Activated T-cell treated with anti-CD3 and anti-CD28 coated beads, Interleukin-2, amount 50 U/mL, for 4 hours (primary cell): ENCODE measurements at regions not wholly inside any gene's neighbourhood (a gene's known extent, or its start where the extent isn't known, plus 50 kb on each side); places are given as distances from the start of the nearest gene placed in this dataset.
A peak's percentile ranks its signal among the peaks of the same experiment; 100 is the strongest.
"Not testable (repeated sequence)": the region's sequence is repeated elsewhere in the genome, so short reads cannot be mapped to it uniquely, and the experiment has no call there.

Experiments
- ATAC-seq, 2 donors: fragments of 200-7000 bp; cut with Tn5 transposase; one replicate each; pipeline ENCODE4 v1.10.0; 2021
- DNase-seq: peaks from one replicate; pipeline ENCODE4 v3.0.0-alpha.2; 2020
- H3K27me3 Mint-ChIP-seq: one replicate; pipeline ENCODE4 v1.8.0; 2021; ENCODE audit warnings: low read depth, mixed read lengths
- H3K36me3 Mint-ChIP-seq: one replicate; pipeline ENCODE4 v1.8.0; 2022; ENCODE audit warnings: mixed read lengths; ENCODE audit not compliant: insufficient read depth
- H3K4me1 Mint-ChIP-seq: one replicate; pipeline ENCODE4 v1.8.0; 2021; ENCODE audit warnings: low read depth, mixed read lengths
- H3K4me3 Mint-ChIP-seq: one replicate; pipeline ENCODE4 v1.8.0; 2021; ENCODE audit warnings: mild to moderate bottlenecking, moderate library complexity, mixed read lengths
- H3K9me3 Mint-ChIP-seq: one replicate; pipeline ENCODE4 v1.8.0; 2021; ENCODE audit warnings: mixed read lengths

DNA sequence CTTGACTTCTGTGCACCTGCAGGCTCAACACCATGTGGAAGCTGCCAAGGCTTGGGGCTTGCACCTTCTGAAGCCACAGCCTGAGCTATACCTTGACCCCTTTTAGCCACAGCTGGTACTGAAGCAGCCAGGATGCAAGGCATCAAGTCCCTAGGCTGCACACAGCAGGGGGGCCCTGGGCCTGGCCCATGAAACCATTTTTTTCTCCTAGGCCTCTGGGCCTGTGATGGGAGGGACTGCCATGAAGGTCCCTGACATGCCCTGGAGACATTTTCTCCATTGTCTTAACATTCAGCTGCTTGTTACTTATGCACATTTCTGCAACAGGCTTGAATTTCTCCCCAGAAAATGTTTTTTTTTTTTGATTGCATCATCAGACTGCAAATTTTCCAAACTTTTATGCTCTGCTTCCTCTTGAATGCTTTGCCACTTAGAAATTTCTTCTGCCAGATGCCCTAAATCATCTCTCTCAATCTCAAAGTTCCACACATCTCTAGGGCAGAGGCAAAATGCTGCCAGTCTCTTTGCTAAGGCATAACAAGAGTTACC is 260.2 kb downstream of the SPRY1 start:
- not testable (repeated sequence) for H3K4me1 Mint-ChIP-seq, ATAC-seq, H3K4me3 Mint-ChIP-seq, DNase-seq, H3K36me3 Mint-ChIP-seq, H3K9me3 Mint-ChIP-seq, H3K27me3 Mint-ChIP-seq

DNA sequence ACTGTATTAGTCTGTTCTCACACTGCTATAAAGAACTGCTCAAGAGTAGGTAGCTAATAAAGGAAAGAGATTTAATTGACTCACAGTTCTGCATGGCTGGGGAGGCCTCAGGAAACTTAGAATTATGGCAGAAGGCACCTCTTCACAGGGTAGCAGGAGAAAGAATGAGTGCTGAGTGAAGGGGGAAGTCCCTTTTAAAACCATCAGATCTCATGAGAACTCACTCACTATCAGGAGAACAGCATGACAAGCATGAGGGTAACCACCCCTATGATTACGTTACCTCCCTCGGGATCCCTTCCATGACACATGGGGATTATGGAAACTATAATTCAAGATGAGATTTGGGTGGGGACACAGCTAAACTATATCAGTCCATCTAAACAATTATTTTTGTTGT is 261.0 kb downstream of the SPRY1 start:
- DNase-seq, H3K36me3 Mint-ChIP-seq, H3K4me1 Mint-ChIP-seq, H3K4me3 Mint-ChIP-seq, H3K27me3 Mint-ChIP-seq, H3K9me3 Mint-ChIP-seq: not testable (repeated sequence)
- peak; percentile 80 to 83 for ATAC-seq

DNA sequence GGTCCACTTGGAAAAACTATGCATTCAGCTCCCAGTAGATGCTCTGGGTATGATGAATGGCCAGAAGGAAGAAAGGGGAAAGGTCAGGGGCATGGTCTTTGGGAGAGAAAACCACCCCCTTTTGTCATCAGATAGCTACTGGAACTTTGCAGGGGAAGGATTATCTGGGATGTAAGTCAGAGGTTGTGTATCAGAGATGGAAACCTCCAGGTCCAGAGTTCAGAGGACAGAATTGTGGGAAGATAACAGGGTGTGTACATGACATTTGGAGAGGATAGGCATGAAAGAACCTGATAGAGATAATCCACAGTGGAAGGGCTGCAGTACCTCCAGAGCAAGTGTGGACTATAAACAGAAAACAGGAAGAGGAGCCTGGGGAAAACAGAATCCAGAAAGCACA is 262.7 kb downstream of the SPRY1 start:
- DNase-seq (no peak), ATAC-seq (no peak)
- Mint-ChIP-seq H3K27me3 (peaks cover 3% of the 10 kb centered on the region), H3K4me1 (peaks cover 4% of the 10 kb centered on the region), H3K36me3 (peaks cover 2% of the 10 kb centered on the region), H3K4me3 (no peak overlapping the region), H3K9me3 (peaks cover 6% of the 10 kb centered on the region)

DNA sequence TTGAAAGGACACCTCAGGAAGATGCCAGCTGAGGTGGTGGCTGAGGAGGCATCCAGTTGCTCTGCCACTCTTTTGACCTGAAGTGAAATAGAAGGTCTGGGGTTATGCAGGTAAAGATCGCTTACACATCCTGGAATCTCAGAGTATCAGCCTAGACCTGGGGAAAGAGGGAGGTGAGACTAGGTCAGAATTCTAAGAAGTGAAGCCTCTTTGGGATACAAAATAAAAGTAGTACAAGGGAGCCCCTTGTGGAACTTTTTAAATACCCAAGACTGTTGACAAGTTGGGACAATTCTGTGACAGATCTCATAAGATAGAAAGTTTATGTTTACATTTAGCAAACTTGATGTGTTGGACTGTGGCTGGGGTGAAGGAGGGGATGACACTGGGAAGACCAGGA is 263.1 kb downstream of the SPRY1 start:
- no peak for ATAC-seq
- H3K9me3 Mint-ChIP-seq, result peaks cover 6% of the 10 kb centered on the region
- no peak overlapping the region for H3K4me3 Mint-ChIP-seq
- no peak for DNase-seq
- H3K4me1 Mint-ChIP-seq, result peaks cover 4% of the 10 kb centered on the region
- H3K27me3 Mint-ChIP-seq, result peaks cover 3% of the 10 kb centered on the region
- H3K36me3 Mint-ChIP-seq, result peaks cover 2% of the 10 kb centered on the region

DNA sequence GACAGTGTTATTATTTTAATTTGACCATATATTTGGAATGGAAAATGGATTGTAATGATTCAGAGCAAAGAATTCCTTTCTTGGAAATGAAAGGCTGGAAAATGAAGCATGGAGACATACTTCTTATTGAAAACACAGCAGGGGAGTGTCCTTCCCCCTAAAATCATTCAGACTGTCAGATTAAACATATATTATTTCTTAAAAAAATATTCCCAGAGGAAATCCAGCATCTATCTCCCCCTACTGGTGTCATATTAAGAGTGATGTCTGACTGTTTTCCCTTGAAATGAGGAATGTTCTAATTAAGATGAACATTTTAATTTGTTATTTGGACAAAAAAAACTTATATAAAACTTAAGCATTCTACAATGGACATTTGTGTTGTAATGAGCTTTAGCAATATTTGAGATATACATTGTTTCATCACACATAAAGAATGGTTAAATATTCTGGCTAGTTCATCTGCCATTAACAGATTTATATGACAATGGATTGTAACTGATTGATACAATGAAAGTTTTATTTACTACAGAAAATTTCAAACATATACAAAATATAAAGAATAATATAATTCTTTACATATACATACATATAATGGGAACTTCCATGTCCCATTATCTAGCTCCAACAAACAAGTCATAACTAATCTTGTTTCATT is 264.6 kb downstream of the SPRY1 start:
- no peak for ATAC-seq
- H3K4me3 Mint-ChIP-seq, result no peak overlapping the region
- peaks cover 6% of the 10 kb centered on the region for H3K27me3 Mint-ChIP-seq
- no peak for DNase-seq
- peaks cover 2% of the 10 kb centered on the region for H3K36me3 Mint-ChIP-seq
- H3K9me3 Mint-ChIP-seq, result peaks cover 6% of the 10 kb centered on the region
- H3K4me1 Mint-ChIP-seq, result peaks cover 4% of the 10 kb centered on the region

DNA sequence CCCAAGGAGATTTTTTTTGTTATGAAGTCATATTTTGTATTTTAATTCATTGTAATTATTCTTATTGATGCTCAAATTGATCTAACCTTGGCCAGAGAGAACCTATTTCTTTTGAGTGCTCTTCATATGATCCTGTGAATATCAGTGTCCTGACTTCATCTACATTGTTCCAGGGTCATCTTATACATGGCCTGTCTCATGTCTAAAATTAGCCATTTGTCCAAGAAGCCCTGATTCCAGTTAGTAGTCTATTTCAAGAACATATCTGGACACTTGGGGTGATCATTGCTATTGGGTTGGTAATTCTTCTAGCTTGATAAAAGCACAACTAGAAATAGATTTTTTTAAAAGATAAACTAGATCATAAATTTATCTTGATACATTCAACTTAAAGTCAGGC is 266.2 kb downstream of the SPRY1 start:
- no peaks in the 10 kb centered on the region for H3K4me1 Mint-ChIP-seq
- peaks cover 11% of the 10 kb centered on the region for H3K27me3 Mint-ChIP-seq
- H3K4me3 Mint-ChIP-seq, result no peak overlapping the region
- H3K9me3 Mint-ChIP-seq, result no peaks in the 10 kb centered on the region
- H3K36me3 Mint-ChIP-seq, result no peaks in the 10 kb centered on the region
- ATAC-seq, result no peak
- no peak for DNase-seq

DNA sequence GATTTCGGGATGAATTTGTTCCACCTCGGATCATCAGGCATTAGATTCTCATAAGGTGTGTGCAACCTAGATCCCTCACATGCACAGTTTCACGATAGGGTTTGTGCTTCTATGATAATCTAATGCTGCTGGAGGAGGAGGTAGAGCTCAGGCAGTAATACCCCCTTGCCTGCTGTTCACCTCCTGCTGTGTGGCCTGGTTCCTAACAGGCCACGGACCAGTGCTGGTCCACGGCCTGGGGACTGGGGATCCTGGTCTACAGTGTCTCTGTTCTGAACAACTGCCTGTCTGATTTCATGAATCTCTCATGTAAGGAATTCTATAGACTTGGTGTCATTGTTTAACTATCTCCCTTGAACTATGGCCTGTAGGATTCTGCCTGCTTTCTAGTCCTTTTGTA is 269.9 kb downstream of the SPRY1 start:
- DNase-seq, result no peak
- ATAC-seq, result no peak
- Mint-ChIP-seq H3K4me3 (no peak overlapping the region), H3K9me3 (no peaks in the 10 kb centered on the region), H3K4me1 (peaks cover under 1% of the 10 kb centered on the region), H3K36me3 (no peaks in the 10 kb centered on the region), H3K27me3 (peaks cover 14% of the 10 kb centered on the region)

DNA sequence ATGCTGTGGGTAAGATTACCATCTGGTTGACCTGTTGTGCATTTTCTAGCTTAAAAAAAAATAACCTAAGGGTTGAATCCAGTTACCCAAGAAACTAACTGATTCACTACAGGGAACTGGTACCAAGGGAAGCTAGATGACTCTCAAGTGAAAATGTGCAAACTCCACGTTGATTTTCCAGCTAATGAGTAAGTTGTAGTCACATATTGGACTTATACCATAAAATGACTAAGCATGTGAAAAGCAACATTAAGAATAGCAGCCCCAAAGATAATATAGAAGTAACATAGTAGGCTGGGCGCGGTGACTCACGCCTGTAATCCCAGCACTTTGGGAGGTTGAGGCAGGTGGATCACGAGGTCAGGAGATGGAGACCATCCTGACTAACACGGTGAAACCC is 270.9 kb downstream of the SPRY1 start:
- DNase-seq, result no peak
- no peak for ATAC-seq
- Mint-ChIP-seq H3K4me3 (no peak overlapping the region), H3K27me3 (peaks cover 14% of the 10 kb centered on the region), H3K36me3 (no peaks in the 10 kb centered on the region), H3K4me1 (peaks cover 8% of the 10 kb centered on the region), H3K9me3 (no peaks in the 10 kb centered on the region)

DNA sequence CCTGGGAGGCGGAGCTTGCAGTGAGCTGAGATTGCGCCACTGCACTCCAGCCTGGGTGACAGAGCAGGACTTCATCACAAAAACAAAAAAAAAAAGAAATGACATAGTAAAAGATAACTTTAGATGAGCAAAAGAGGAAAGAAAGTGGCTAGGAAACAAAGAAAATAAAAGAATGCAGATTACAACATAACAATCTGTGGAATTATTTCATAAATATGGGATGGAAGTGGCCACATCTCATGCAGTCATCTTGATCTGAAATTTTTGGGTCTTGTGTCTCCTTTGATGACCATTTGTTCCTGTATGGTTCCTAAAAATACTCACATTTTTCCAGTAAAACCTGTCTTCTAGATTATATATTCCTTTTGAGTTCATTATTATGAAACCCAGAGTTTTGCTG is 271.4 kb downstream of the SPRY1 start:
- no peak for ATAC-seq
- no peaks in the 10 kb centered on the region for H3K36me3 Mint-ChIP-seq

DNA sequence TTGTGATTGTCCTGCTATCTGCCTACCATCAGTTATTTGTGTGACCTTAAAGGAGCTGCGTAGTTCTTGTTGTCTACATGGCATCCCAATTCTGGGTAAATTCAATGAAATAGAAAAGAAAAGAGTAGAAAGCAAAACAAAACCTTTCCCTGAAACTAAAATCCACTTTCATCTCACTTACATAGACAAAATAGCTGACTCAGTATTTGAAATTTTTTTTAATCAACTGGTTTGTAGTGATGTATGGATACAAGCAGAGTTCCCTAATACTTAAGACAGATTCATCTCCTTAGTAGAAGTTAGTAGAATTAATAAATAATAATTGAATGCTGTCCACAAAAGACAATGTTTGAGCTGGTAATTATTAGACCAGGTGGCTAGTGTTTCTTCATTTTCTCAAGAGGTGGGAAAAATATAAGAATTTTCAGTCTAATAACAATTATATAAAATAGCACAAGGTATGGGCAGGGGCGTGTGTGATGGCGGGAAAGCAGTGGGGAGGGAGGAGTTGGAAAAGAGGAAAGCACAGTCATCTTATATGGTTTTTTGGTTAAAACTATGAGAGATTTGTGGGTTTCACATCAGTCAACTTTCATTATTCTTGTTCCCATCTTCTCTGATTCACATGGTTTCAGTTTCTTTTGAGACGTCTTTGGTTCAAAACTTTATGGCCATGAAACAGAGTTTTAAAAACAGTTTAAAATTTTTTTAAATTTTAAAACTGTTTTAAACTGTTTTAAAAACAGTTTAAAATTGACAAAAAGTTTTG is 275.2 kb downstream of the SPRY1 start:
- Mint-ChIP-seq H3K27me3 (peaks cover 22% of the 10 kb centered on the region), H3K36me3 (no peaks in the 10 kb centered on the region), H3K9me3 (no peaks in the 10 kb centered on the region), H3K4me1 (peaks cover 14% of the 10 kb centered on the region), H3K4me3 (no peak overlapping the region)
- ATAC-seq (peak; percentile 83 to 84), DNase-seq (no peak)

More for the DNA sequence above, 271.4 kb downstream of the SPRY1 start:
- H3K4me1 Mint-ChIP-seq, result peaks cover 9% of the 10 kb centered on the region
- no peak for DNase-seq
- H3K9me3 Mint-ChIP-seq, result no peaks in the 10 kb centered on the region
- peaks cover 14% of the 10 kb centered on the region for H3K27me3 Mint-ChIP-seq
- H3K4me3 Mint-ChIP-seq, result no peak overlapping the region

DNA sequence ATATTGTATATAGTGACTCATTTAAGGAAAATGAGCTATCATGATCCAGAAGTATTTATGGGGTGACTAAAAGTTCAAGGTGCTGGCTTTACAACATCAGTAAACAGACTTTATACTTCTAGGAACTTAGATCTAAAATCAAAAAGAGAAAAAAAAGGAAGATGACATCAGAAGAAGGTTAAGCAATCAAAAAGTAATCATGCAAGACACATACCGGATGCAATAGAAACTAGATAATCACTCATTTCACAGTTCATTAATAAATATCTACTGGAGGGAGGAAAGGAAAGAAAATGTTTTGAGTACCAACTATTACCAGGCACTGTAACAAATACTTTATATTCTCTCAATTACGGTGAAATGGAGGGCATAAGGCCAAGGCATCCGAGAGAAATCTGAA is 276.4 kb downstream of the SPRY1 start:
- Mint-ChIP-seq H3K27me3 (peaks cover 20% of the 10 kb centered on the region), H3K9me3 (no peaks in the 10 kb centered on the region), H3K4me1 (peaks cover 14% of the 10 kb centered on the region), H3K36me3 (no peaks in the 10 kb centered on the region), H3K4me3 (no peak overlapping the region)
- no peak for DNase-seq
- ATAC-seq, result peak in 1 of 2 donors; percentile 41

DNA sequence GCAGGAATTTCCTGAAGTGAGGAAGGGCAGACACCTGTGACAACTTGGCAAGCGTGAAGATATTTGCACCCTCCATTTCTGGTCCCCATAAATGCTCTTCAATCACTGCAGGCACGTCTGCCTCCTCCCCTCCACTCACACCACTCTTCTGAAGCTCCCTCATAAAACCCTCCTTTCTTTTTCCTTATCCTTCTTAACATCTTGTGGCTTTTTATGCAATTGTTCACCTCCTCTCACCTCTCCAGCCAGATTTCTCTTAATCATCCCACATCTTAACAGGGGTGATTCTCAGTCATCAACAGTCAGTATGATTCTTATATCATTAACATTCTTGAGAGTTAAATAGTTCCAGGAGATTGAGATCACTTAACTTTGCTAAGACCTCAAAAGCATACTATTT is 277.4 kb downstream of the SPRY1 start:
- ATAC-seq, result no peak
- no peak for DNase-seq
- Mint-ChIP-seq H3K27me3 (peaks cover 19% of the 10 kb centered on the region), H3K36me3 (no peaks in the 10 kb centered on the region), H3K9me3 (no peaks in the 10 kb centered on the region), H3K4me1 (peaks cover 14% of the 10 kb centered on the region), H3K4me3 (no peak overlapping the region)

DNA sequence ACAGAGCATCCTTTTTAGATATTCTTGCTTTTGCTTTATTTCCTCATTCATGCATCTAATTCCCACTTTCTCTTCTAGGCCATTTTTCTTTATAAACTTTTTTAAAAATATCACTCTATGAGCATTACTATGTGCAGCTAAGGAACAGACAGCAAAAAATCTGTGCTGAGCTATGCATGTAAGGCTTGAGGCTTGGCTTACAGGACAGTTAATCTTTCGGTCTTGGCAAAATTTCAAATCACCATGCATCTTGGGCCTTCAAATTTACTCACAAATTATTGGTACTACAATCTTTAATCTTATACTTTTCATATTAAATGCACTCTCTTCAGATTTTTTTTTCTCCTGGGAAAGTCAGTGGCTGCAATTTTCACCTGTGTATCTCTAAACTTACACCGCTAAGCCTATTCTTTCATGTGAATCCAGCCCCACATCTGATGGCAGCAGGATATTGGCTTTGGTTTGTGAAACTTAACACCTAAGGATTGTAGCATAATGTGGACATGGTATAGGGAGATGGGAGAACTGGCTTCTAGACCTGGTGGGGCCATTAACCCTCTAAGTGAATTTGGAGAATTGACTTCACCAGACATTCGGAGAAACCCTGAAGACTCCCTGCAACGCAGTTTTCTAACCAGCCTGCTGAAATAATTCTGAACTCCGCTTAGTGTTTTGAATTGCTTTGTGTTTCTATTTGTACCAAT is 278.3 kb downstream of the SPRY1 start:
- ATAC-seq, result no peak
- no peak overlapping the region for H3K4me3 Mint-ChIP-seq
- peaks cover 19% of the 10 kb centered on the region for H3K27me3 Mint-ChIP-seq
- H3K4me1 Mint-ChIP-seq, result peaks cover 14% of the 10 kb centered on the region
- no peaks in the 10 kb centered on the region for H3K9me3 Mint-ChIP-seq
- H3K36me3 Mint-ChIP-seq, result no peaks in the 10 kb centered on the region
- DNase-seq, result no peak

DNA sequence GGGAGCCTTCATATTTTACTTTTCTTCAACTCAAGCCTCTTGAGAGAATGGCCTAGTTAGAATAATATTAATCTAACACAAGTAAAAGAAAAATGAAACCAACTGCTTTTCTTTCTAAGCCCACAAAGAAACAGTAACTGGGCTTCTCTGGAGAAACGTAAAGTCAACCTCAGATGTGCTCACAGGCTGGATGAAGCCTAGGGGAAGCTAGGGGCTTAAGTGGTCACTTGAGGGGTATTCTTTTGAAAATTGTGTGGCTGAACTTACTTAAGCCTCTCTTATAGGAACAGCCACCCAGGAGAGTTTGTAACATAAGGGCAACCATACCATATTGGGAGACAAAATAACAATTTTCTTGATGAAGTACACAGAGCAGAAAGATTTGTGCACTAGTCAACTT is 279.0 kb downstream of the SPRY1 start:
- Mint-ChIP-seq H3K9me3 (no peaks in the 10 kb centered on the region), H3K36me3 (no peaks in the 10 kb centered on the region), H3K4me1 (peaks cover 14% of the 10 kb centered on the region), H3K27me3 (peaks cover 19% of the 10 kb centered on the region), H3K4me3 (no peak overlapping the region)
- DNase-seq (no peak), ATAC-seq (no peak)
